H1 (cell line): ENCODE measurements at regions not wholly inside any gene's neighbourhood (a gene's known extent, or its start where the extent isn't known, plus 50 kb on each side); places are given as distances from the start of the nearest gene placed in this dataset.
A peak's percentile ranks its signal among the peaks of the same experiment; 100 is the strongest.

Experiments used
- CTCF ChIA-PET: fragments of 300-600 bp; sonication (Branson Sonifier 250); formaldehyde crosslinking; loops from one replicate; lab custom pipeline; 2021; ENCODE audit not compliant: partially characterized antibody; lab: Charles Lee
- POLR2A ChIA-PET: fragments of 300-600 bp; sonication (Branson Sonifier 250); formaldehyde crosslinking; loops from one replicate; lab custom pipeline; 2021; ENCODE audit warnings: inconsistent platforms; ENCODE audit not compliant: partially characterized antibody; lab: Charles Lee
- DNase-seq, 2 experiments: peaks; one replicate each; pipeline versions ENCODE4 v3.0.0 to v3.0.0-alpha.2; 2010 to 2022; ENCODE audit warnings: low spot score in 2 of 2, low read depth in 1 of 2, mixed read lengths in 1 of 2
- FAIRE-seq: peaks from 2 replicates; lab custom pipeline; 2011; peaks lifted over from hg19 to GRCh38; lab: Jason Lieb, UNC
- H2AFZ ChIP-seq: 2 replicates; pipeline ENCODE4 v1.8.1; 2012; ENCODE audit warnings: low read length, inconsistent platforms
- H2AK5ac ChIP-seq: 2 replicates; pipeline ENCODE4 v1.6.1; 2013; ENCODE audit warnings: low read depth, low read length
- H2BK120ac ChIP-seq: replicated peaks from 2 replicates; pipeline ENCODE3; 2013; ENCODE audit warnings: low read depth, low read length, inconsistent platforms
- H2BK12ac ChIP-seq: 2 replicates; pipeline ENCODE4 v1.6.1; 2013; ENCODE audit warnings: low read depth, low read length
- H2BK15ac ChIP-seq: 2 replicates; pipeline ENCODE4 v1.6.1; 2013; ENCODE audit warnings: low read length
- H2BK20ac ChIP-seq: 2 replicates; pipeline ENCODE4 v1.6.1; 2013; ENCODE audit warnings: low read length
- H2BK5ac ChIP-seq: 2 replicates; pipeline ENCODE4 v1.6.1; 2013; ENCODE audit warnings: low read depth, low read length
- H3K14ac ChIP-seq: 2 replicates; pipeline ENCODE4 v1.6.1; 2013; ENCODE audit warnings: inconsistent platforms; ENCODE audit not compliant: insufficient read length
- H3K18ac ChIP-seq: 2 replicates; pipeline ENCODE4 v1.6.1; 2013; ENCODE audit warnings: low read length; ENCODE audit errors: extremely low read depth
- H3K23ac ChIP-seq: 2 replicates; pipeline ENCODE4 v1.6.1; 2013; ENCODE audit warnings: inconsistent platforms; ENCODE audit not compliant: insufficient read length
- H3K23me2 ChIP-seq: 2 replicates; pipeline ENCODE4 v1.6.1; 2013; ENCODE audit warnings: low read depth, low read length
- H3K27ac ChIP-seq: 2 replicates; pipeline ENCODE4 v1.6.1; 2011; ENCODE audit warnings: low read depth, low read length, inconsistent platforms
- H3K27me3 ChIP-seq, 4 experiments: replicated peaks in 1 of 4; 1 replicate in 1 of 4; 2 replicates in 3 of 4; pipeline versions ENCODE4 v1.6.1 to v1.8.1; 2011 to 2013; ENCODE audit warnings: low read length in 3 of 4, mild to moderate bottlenecking in 3 of 4, inconsistent platforms in 2 of 4, mixed read lengths in 2 of 4, moderate library complexity in 1 of 4; ENCODE audit not compliant: control insufficient read depth in 3 of 4, insufficient read depth in 3 of 4; ENCODE audit errors: extremely low read depth in 1 of 4
- H3K36me3 ChIP-seq, 4 experiments: 2 replicates each; pipeline versions ENCODE4 v1.6.1 to v1.8.1; 2011 to 2013; ENCODE audit warnings: mild to moderate bottlenecking in 4 of 4, low read length in 3 of 4, moderate library complexity in 2 of 4, control low read depth in 1 of 4, inconsistent platforms in 1 of 4; ENCODE audit not compliant: insufficient read depth in 4 of 4, control insufficient read depth in 2 of 4
- H3K4ac ChIP-seq: replicated peaks from 2 replicates; pipeline ENCODE3; 2013; ENCODE audit warnings: low read length, low read depth, mixed read lengths, inconsistent platforms; ENCODE audit not compliant: insufficient read length
- H3K4me1 ChIP-seq, 4 experiments: replicated peaks in 1 of 4; 1 replicate in 1 of 4; 2 replicates in 3 of 4; pipeline versions ENCODE4 v1.6.1 to v1.8.1; 2011 to 2013; ENCODE audit warnings: low read length in 3 of 4, inconsistent platforms in 2 of 4, mixed read lengths in 1 of 4; ENCODE audit not compliant: insufficient read depth in 4 of 4, control insufficient read depth in 3 of 4
- H3K4me2 ChIP-seq, 2 experiments: 2 replicates each; pipeline versions ENCODE4 v1.6.1 to v1.8.1; 2011 to 2013; ENCODE audit warnings: low read depth in 2 of 2, low read length in 2 of 2, control low read depth in 1 of 2, inconsistent platforms in 1 of 2, mild to moderate bottlenecking in 1 of 2; ENCODE audit not compliant: insufficient read depth in 1 of 2
- H3K4me3 ChIP-seq, 4 experiments: fragments of 200-600, 300-600 bp in 1 of 4; sonication (generic), shearing (Covaris generic), sonication (Bioruptor Twin) in 1 of 4; 2 replicates each; pipeline versions ENCODE4 v1.5.1 to v1.8.1; 2011 to 2016; ENCODE audit warnings: low read length in 4 of 4, low read depth in 3 of 4, control low read depth in 2 of 4, inconsistent platforms in 2 of 4, mild to moderate bottlenecking in 2 of 4, mixed read lengths in 1 of 4, moderate library complexity in 1 of 4; ENCODE audit not compliant: insufficient read depth in 2 of 4; ENCODE audit errors: extremely low read depth in 1 of 4
- H3K56ac ChIP-seq: replicated peaks from 2 replicates; pipeline ENCODE3; 2013; ENCODE audit warnings: low read depth, mild to moderate bottlenecking, mixed read lengths, low read length, inconsistent platforms; ENCODE audit not compliant: insufficient read length
- H3K79me1 ChIP-seq: 2 replicates; pipeline ENCODE4 v1.6.1; 2013; ENCODE audit warnings: low read depth, low read length, control low read depth
- H3K79me2 ChIP-seq, 2 experiments: 2 replicates each; pipeline versions ENCODE4 v1.6.1 to v1.8.1; 2012 to 2013; ENCODE audit warnings: low read length in 2 of 2, mild to moderate bottlenecking in 2 of 2, inconsistent platforms in 1 of 2; ENCODE audit not compliant: insufficient read depth in 2 of 2, control insufficient read depth in 1 of 2
- H3K9ac ChIP-seq, 4 experiments: replicated peaks in 1 of 4; 1 replicate in 1 of 4; 2 replicates in 3 of 4; pipeline versions ENCODE4 v1.6.1 to v1.8.1; 2011 to 2013; ENCODE audit warnings: low read depth in 3 of 4, low read length in 3 of 4, control low read depth in 2 of 4, mild to moderate bottlenecking in 2 of 4, moderate library complexity in 2 of 4, inconsistent platforms in 1 of 4; ENCODE audit errors: extremely low read depth in 1 of 4
- H3K9me3 ChIP-seq, 2 experiments: 2 replicates each; pipeline versions ENCODE4 v1.6.1 to v1.8.1; 2012 to 2013; ENCODE audit warnings: mild to moderate bottlenecking in 2 of 2, moderate library complexity in 2 of 2, control low read depth in 1 of 2, inconsistent platforms in 1 of 2, low read depth in 1 of 2, low read length in 1 of 2, mixed read lengths in 1 of 2; ENCODE audit not compliant: insufficient read depth in 2 of 2
- H4K20me1 ChIP-seq, 2 experiments: replicated peaks in 1 of 2; 2 replicates each; pipeline versions ENCODE3 to v1.8.1; 2011 to 2013; ENCODE audit warnings: inconsistent platforms in 2 of 2, low read length in 2 of 2, mild to moderate bottlenecking in 1 of 2; ENCODE audit not compliant: insufficient read depth in 2 of 2, control insufficient read depth in 1 of 2
- H4K5ac ChIP-seq: 2 replicates; pipeline ENCODE4 v1.6.1; 2013; ENCODE audit warnings: low read length, low read depth, mixed read lengths, inconsistent platforms; ENCODE audit not compliant: insufficient read length
- H4K8ac ChIP-seq: 2 replicates; pipeline ENCODE4 v1.8.0; 2013; ENCODE audit warnings: mild to moderate bottlenecking, moderate library complexity, low read length, inconsistent platforms; ENCODE audit not compliant: insufficient read depth; ENCODE audit errors: extremely low read depth
- H4K91ac ChIP-seq: replicated peaks from 2 replicates; pipeline ENCODE3; 2013; ENCODE audit warnings: low read length, mixed read lengths, inconsistent platforms; ENCODE audit not compliant: insufficient read length
- CEBPB ChIP-seq: IDR thresholded peaks from 2 replicates; pipeline ENCODE4 v1.6.1; 2012; ENCODE audit warnings: low read depth, low read length
- EGR1 ChIP-seq: IDR thresholded peaks from 2 replicates; pipeline ENCODE4 v1.6.1; 2011; ENCODE audit warnings: low read depth, low read length, borderline replicate concordance
- FOSL1 ChIP-seq: IDR thresholded peaks from 2 replicates; pipeline ENCODE4 v1.6.1; 2011; ENCODE audit warnings: mild to moderate bottlenecking, low read depth, low read length, moderate library complexity; ENCODE audit not compliant: insufficient read depth
- GABPA ChIP-seq: IDR thresholded peaks from 2 replicates; pipeline ENCODE4 v1.6.1; 2011; ENCODE audit warnings: mild to moderate bottlenecking, low read length, moderate library complexity, borderline replicate concordance; ENCODE audit not compliant: insufficient read depth
- JUN ChIP-seq: IDR thresholded peaks from 2 replicates; pipeline ENCODE4 v1.6.1; 2011; ENCODE audit warnings: low read depth, mild to moderate bottlenecking, improper control_type of control experiment, low read length
- JUND ChIP-seq: IDR thresholded peaks from 2 replicates; pipeline ENCODE4 v1.6.1; 2011; ENCODE audit warnings: mild to moderate bottlenecking, improper control_type of control experiment, low read length
- NRF1 ChIP-seq: IDR thresholded peaks from 2 replicates; pipeline ENCODE4 v1.6.1; 2011; ENCODE audit warnings: mild to moderate bottlenecking, low read depth, low read length, improper control_type of control experiment
- TCF12 ChIP-seq: IDR thresholded peaks from 2 replicates; pipeline ENCODE4 v1.6.1; 2011; ENCODE audit warnings: low read depth, mild to moderate bottlenecking, low read length
- YY1 ChIP-seq: IDR thresholded peaks from 2 replicates; pipeline ENCODE4 v1.6.1; 2011; ENCODE audit warnings: low read depth, mild to moderate bottlenecking, low read length
- WGBS, 2 experiments: shearing (Covaris generic) in 1 of 2; methylation state at CpG; one replicate each; pipeline versions ENCODE4 v1.1.6 to v1.1.7; 2013 to 2015; ENCODE audit warnings: low lambda C conversion rate in 2 of 2, mixed read lengths in 2 of 2, inconsistent platforms in 1 of 2, low coverage in 1 of 2, missing lambda C conversion rate in 1 of 2; ENCODE audit not compliant: insufficient replicate concordance in 2 of 2, insufficient coverage in 1 of 2, insufficient read length in 1 of 2; ENCODE audit errors: extremely low coverage in 1 of 2, missing lambda C conversion rate in 1 of 2; 5-methylcytosine and 5-hydroxymethylcytosine counted together

DNA sequence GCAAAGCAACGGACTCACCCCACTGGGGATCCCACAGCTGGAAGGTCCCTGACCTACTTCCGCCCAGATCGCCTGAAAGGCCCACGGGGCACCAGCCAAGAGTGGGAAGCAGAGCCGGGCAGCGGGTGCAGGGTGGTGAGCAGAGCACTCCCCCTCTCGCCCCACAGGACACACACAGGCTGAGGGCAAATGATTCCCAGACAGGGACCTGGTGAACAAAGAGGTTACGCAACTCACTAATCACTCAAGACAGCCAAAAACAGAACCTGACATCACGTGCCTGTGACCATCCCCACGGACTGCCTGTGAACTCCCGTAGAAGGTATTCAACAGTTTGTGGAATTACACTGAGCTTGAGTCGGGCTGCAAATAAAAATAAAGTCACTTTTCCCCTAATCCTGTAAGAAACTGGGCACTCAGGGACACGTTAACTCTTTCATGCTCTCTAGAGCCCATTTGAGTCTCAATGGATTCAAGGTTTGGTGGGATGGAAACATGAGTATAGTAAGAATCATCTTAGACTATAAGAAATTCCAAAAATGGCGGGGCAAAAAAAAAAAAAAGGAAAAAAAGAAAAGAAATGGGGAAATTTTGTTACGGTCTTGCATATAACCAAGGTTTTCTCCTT lies 396.1 kb downstream of the SOX9 start:
- Histone ChIP-seq H3K79me2 (no peaks in the 10 kb centered on the region), H2BK120ac (no peak overlapping the region), H3K9ac (no peak overlapping the region; a peak in 1 of 7 replicates), H3K4me2 (no peak overlapping the region; a peak in 1 of 4 replicates), H3K56ac (no peak overlapping the region), H2BK15ac (peak overlapping the region; percentile 75; the same call in 1 of the 2 replicates), H3K14ac (no peak overlapping the region), H2AK5ac (no peak overlapping the region), H4K5ac (no peak overlapping the region), H3K79me1 (no peaks in the 10 kb centered on the region), H3K9me3 (no peaks in the 10 kb centered on the region), H3K23me2 (no peaks in the 10 kb centered on the region), H2BK12ac (no peak overlapping the region), H3K27ac (no peak overlapping the region), H2AFZ (no peak overlapping the region), H3K23ac (no peak overlapping the region), H2BK5ac (no peak overlapping the region), H2BK20ac (no peak overlapping the region), H3K27me3 (no peaks in the 10 kb centered on the region), H3K18ac (peak overlapping the region; percentile 7), H3K4me3 (no peak overlapping the region), H3K36me3 (no peaks in the 10 kb centered on the region), H3K4me1 (peaks cover 0 to 21% (median 12%) of the 10 kb centered on the region in 4 experiments; a peak in 6 of 7 replicates), H4K8ac (no peak overlapping the region), H4K91ac (no peak overlapping the region), H4K20me1 (no peaks in the 10 kb centered on the region), H3K4ac (no peak overlapping the region)
- WGBS, 2 experiments: 79% methylated on average over 14 of the region's 15 CpGs; no CpG with 5 or more reads in 1 of the 2 experiments
- ChIA-PET CTCF (interaction anchor here (0.8 to 1.0 kb wide), 3 partner anchors 21 to 97 kb away, joined by 3 to 4 read pairs (median 3); no protein-coding TSS in a partner anchor), POLR2A (no interaction called here)
- FAIRE-seq: no peak
- no peak for TF ChIP-seq JUND
- TF ChIP-seq YY1: no peak
- peak; percentile 94 for TF ChIP-seq CEBPB
- no peak for TF ChIP-seq FOSL1
- no peak for TF ChIP-seq EGR1
- no peak for TF ChIP-seq NRF1
- TF ChIP-seq TCF12: no peak
- TF ChIP-seq GABPA: no peak
- TF ChIP-seq JUN: no peak
- no peak for DNase-seq
